Stimulated activated naive CD4-positive, alpha-beta T cell treated with Interleukin-2 at 50 U/mL for 16 hours (primary cell): ENCODE measurements at regions not wholly inside any gene's neighbourhood (a gene's known extent, or its start where the extent isn't known, plus 50 kb on each side); places are given as distances from the start of the nearest gene placed in this dataset.
"Not testable (repeated sequence)": the region's sequence is repeated elsewhere in the genome, so short reads cannot be mapped to it uniquely, and the experiment has no call there.

Experiments used
- DNase-seq: peaks from one replicate; lab custom pipeline; 2025; lab: John Stamatoyannopoulos, UW

GRCh38 chr2:145797692-145798091 is 1277.8 kb upstream of the ZEB2 start:
- no peak for DNase-seq

DNA sequence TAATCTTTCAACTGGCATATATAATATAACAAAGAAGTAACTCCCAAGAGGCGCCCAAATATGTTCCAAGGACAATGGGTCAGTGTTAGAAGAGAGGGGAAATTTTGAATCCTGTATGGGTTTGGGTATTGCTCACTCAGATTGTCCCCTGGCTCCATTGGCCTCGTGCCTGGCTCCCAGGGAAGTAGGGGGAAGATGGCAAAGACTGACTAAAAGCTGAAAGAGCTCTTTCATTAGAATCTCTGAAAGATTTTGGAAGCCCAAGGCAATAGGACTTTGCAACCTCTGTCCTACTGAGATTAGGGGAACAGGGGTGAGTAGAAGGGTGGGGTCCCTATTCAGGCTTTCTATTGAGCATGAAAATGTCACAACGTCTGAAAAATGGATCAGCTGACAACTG is 1272.8 kb upstream of the ZEB2 start:
- DNase-seq: no peak

DNA sequence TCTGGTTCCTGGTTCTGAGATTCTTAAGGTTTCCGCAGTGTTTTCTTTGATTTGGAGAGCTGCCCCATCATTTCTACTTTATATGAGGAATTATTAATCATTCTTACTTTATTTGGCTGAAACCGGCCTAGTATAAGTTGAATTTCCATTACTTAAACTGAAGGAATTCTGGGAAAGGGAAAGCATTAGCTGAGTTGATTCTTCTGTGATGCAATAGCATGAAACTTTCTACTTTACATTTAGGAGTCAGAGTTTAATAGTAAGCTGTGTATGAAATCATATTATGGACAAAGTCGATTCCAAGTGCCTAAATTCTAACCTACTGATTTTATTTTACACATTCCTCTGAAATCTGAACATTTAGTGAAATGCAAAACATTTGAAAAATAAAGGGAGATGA is 1269.7 kb upstream of the ZEB2 start:
- DNase-seq: no peak

- not testable (repeated sequence) for DNase-seq
These were observed 1267.9 kb upstream of the ZEB2 start for GRCh38 chr2:145787597-145788361.

GRCh38 chr2:145782607-145783006 is 1262.7 kb upstream of the ZEB2 start:
- not testable (repeated sequence) for DNase-seq

DNA sequence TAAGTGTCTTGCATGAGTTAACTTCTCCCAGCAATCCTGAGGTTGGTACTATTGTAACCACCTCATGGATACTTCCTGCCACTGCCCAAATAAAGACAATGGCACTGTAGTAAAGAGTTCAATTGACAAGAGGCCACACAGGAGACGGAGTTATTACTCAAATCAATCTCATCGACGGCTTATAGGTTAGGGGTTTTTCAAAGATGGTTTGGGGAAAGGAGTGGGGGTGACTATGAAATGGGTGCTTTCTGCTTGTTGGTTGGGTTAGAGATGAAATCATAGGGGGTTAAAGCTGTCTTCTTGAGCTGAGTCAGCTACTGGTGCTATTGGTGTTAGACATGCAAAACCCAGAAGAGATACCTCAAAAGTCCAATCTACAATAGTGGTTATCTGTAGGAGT is 1258.0 kb upstream of the ZEB2 start:
- no peak for DNase-seq

DNA sequence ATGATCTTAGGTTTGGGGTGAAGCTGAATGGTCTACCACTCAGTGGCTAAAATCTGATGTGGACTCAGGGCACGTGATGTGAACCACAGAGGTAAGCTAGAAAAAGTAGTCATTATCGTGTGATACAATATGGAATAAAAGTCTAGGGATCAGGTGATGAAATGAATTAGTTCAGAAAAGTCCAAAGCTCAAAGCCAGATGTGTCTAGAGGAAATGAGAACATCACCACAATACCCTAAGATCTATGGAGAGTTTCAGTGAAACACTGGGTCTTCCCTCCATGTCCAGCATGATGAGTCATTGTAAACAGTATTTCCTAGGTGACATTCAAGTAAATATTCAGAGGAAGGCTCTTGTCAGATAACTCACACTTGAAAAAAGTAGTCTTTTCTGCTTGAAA is 1257.4 kb upstream of the ZEB2 start:
- DNase-seq: no peak

DNA sequence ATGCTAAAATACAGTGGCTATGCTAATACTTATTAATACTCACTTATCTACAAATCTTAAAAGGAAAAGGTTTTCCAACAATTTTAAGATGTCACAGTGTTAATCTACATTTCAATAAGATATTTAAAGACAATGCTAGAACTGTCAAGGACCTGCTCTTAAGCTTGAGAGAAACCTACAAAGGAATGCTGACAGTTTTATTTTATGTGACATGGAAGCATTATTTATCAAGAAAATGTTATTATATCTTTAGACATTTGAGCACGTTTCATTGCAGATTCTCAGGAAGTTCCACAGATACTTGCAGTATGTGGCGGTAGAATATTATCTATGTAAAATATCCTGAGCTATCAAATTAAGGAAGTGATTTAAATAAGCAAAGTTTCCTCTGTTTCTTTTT is 1255.7 kb upstream of the ZEB2 start:
- no peak for DNase-seq

GRCh38 chr2:145771525-145771924 is 1251.6 kb upstream of the ZEB2 start:
- no peak for DNase-seq

- DNase-seq: no peak
These were observed 1249.2 kb upstream of the ZEB2 start for GRCh38 chr2:145769011-145769716.

DNA sequence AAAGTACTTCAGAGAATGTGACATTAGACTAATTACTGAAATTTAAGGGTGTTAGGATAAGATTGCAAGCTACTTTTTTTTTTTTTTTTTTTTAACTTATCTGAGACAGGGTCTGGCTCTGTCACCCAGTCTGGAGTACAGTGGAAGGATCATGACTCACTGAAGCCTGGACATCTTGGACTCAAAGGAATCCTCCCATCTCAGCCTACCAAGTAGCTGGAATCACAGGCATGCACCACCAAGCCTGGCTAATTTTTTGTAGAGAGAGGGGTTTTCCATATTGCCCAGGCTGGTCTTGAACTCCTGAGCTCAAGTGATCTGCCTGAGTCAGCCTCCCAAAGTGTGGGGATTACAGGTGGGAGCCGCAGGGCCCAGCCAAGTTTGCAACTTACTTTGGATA is 1246.0 kb upstream of the ZEB2 start:
- DNase-seq: no peak

- DNase-seq: no peak
These were observed 1244.7 kb upstream of the ZEB2 start for GRCh38 chr2:145764631-145765030.

GRCh38 chr2:145760781-145761649 is 1241.1 kb upstream of the ZEB2 start:
- no peak for DNase-seq

DNA sequence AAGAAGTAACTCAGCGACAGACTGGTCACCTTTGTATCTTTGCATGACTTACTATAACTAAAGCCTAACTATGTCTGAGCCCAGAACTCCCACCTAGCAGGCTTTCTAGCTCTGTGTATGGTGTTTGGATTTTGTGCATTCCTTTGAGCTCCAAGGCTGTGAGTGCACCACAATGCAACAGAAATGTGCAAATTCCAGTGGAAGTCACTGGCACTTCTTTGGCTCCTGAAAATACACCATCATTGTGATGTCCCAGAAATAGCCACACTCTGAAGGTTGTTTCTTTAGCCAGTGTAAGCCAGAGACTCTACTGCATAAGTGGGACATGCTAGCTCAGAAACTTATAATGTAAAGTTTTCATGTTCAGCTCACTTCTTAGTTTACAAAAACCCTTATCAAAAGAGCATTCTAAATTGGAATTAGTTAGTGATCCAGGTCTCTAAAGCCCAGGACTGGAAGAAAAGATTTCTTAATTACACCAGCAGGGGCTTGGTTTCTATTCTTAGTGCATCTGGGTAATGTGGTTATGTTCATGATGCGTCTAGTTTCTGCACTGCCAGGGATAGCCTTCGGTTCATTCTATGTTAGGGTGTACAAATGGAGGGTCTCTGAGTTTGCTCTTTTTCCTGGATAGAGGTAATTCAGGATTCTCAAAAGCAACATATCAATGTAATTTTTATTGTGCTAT is 1239.5 kb upstream of the ZEB2 start:
- no peak for DNase-seq

- DNase-seq: no peak
These were observed 1237.8 kb upstream of the ZEB2 start for GRCh38 chr2:145757503-145758246.

- no peak for DNase-seq
These were observed 1235.3 kb upstream of the ZEB2 start for GRCh38 chr2:145755019-145755837.

- no peak for DNase-seq
These were observed 1234.0 kb upstream of the ZEB2 start for GRCh38 chr2:145753966-145754365.

- no peak for DNase-seq
These were observed 1233.2 kb upstream of the ZEB2 start for GRCh38 chr2:145753041-145753608.

- no peak for DNase-seq
These were observed 1232.3 kb upstream of the ZEB2 start for GRCh38 chr2:145752091-145752806.
